ENCODE measurements at regions not wholly inside any gene's neighbourhood (a gene's known extent, or its start where the extent isn't known, plus 50 kb on each side); places are given as distances from the start of the nearest gene placed in this dataset.

GRCh38 chr11:111194860-111195568 lies 50.5 kb upstream of the POU2AF2 start:
- DNase-seq (ENCODE audit: low read depth in 3 of 3) = no peak

DNA sequence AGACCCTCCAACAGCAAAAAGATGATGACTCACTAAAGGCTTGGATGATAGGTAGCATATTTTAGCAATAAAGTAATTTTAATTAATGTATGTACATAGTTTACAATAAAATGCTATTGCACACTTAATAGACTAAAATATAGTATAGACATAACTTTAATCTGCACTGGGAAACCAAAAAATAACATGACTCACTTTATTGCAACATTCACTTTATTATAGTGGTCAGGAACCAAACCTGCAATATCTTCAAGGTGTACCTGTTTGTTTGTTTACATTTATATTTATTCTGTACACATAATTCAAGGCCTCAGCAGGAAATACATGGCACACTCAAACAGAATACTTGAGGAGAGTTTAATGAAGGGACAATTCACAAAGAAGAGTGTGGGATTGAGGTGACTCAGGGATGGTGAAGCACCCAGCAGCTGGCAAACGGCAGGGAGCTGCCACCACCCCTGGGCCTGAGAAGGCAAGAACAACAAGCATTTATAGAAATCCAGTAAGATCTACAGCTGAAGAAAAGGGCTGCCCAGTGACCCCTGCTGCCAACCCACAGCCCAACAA lies 51.5 kb upstream of the POU2AF2 start:
- DNase-seq (ENCODE audit: low read depth in 3 of 3) = no peak

DNA sequence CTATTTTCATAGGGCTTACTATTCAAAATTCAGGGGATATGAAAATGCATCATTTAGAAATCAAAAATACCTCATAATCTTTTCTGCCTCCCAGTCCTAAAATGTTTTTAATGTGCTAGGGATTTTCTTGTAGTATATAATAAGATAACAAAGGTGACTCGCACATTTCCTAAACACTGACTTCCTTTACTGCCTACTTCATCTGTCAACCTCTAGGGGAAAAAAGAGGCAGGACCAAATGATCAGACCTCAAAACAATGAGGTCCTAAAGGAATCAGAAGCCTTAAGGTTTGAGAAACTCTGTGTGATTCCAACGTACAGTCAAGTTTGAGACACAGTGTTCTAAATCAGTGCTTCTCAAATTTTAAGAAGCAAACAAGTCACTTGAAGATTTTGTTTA lies 56.1 kb upstream of the POU2AF2 start:
- no peak for DNase-seq (ENCODE audit: low read depth in 3 of 3)

DNA sequence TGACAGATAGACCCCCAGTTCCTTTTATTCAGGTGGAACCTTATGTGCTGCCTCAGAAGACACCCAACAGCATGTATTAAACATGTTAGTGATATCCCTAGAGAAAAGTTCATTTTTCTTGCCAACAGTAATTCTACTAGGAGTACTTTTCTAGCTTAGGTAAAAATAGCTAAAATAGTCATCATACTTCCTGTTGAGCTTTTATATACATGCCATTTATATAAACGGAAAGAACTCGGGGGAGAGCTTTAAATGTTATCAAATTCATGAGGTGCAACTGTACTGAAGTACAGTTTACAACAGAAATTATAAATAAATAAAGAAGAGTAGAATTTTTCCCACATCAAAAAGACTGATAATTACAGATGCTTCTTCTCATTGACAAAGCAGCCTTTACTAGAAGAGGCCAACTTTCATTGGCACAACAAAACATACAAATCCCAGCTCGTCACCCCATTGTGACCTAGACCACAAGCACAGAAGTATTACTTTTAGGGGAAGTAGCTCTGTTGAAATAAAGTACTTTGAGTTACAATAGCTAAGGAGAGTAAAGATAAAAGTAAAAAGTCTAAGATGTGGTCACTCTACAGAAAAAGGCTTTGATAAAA lies 59.1 kb upstream of the POU2AF2 start:
- no peak for DNase-seq (ENCODE audit: low read depth in 3 of 3)

DNA sequence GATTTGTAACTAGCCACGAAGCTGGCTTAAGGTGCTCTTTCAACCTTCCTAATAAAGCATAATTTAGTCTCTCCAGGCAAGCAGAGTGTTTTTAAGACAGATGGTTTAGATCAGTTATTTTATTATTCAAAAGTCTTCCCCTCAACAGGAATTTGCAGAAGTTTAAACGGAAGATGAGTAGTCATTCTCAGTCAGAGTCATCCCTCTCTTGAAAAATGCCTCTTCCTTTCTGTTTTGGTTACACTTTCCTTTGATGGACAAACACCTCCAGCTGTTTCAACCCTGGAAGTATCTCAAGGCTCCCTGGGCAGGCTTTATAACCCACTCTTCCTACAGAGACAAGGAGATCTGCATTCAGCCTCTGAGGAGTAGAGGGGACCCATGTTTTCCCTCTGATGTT lies 60.3 kb upstream of the POU2AF2 start:
- no peak for DNase-seq (ENCODE audit: low read depth in 3 of 3)

DNA sequence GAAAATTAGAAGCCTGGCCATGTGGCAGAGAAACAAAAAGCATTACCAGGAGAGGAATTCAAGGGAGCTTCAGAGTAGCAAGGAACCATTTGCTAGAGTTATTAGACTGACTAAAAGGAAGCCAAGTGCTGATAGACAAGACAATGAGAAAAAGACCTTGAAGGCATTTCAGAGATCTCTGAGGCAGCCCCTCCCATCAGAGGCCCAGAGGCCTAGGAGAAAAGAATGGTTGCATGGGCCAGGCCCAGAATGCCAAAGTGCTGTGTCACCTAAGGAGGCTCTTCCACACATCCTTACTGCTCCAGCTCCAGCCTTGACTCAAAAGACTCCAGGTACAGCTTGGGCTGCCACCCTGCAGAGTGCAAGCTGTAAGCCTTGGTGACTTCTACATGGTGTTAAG lies 61.8 kb upstream of the POU2AF2 start:
- no peak for DNase-seq (ENCODE audit: low read depth in 3 of 3)

DNA sequence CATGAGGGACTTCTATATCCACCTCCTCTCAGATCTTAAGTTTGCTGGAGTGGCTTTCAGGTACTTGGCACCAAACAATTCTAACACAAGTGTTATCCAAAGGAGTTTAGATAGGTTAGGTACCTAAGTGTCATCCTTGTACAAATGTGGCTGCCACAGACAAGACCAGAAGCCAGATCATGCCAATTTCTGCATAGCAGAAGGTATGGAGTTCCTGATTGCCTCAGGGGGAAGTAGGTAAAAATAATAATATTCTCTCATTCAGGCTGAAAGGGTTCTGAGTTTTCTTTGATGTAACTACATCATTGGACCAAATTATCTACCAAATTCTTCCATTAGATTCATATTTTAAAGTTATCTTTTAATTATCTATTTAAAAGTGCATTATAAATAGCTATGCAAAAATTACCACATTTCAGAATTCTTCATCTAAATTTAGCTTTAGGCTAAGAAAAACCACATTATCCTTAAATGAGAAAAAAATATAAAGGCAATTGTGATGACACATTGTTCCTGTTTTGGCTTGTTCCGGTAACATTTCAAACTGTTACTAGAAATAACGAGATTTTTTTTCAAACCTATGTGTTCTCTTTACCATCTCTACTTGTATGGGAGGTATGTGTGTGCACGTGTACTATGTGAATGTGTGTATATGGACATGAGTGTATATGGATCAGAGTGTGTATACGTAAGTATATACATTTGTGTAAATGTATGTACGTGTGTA lies 66.2 kb upstream of the POU2AF2 start:
- no peak for DNase-seq (ENCODE audit: low read depth in 3 of 3)

DNA sequence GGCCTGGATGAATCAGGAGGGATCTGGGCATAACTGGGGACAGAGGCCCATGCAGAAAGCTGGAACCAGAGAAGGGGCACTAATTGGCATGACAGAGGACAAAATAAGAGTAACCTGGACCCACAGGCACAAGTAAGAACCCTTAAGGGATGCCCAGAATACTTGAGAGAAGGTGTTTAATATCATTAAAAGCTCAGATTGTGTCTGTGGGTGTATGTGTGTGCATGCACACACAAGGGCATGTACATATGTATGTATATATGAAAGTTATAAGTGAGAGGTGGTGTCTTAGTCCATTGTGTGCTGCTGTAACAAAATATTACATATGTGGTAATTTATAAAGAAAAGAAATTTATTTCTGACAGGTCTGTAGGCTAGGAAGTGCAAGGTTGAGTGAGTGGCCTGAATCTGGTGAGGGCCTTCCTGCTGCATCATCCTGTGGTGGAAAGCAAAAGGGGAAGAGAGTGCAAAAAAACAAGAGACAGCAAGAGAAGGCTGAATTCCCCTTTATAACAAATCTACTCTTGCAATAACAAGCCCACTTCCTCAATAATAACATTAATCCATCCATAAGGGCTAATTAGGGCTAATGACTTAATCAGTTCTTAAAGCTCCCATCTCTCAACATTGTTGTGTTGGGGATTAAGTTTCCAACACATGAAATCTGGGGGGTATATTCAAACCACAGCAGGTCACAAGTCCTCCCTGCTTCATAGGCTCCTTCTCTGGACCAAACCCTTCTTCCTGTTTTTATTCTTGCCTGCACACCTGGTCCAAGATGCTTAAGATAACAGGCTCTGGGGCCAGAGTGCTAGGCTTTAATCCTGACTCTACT lies 68.3 kb upstream of the POU2AF2 start:
- no peak for DNase-seq (ENCODE audit: low read depth in 3 of 3)

DNA sequence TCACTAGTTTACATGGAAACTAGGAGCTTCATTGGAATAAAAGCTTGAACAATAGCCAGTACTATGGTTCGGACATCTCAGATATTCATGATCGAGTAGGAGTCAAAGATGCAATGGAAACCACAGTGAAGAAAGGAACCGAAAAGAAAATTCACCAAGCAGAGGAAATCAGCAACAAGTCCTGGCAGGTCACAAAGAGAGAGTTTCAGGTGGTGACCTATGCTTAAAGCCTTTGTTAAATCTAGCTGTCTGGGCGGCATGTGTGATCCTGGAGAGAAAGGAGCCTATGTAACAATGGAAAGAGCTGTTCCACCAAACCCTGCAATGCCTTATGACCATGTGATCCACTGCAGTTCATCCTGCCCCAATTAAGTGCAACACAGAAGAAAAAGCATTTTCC lies 68.9 kb upstream of the POU2AF2 start:
- no peak for DNase-seq (ENCODE audit: low read depth in 3 of 3)

DNA sequence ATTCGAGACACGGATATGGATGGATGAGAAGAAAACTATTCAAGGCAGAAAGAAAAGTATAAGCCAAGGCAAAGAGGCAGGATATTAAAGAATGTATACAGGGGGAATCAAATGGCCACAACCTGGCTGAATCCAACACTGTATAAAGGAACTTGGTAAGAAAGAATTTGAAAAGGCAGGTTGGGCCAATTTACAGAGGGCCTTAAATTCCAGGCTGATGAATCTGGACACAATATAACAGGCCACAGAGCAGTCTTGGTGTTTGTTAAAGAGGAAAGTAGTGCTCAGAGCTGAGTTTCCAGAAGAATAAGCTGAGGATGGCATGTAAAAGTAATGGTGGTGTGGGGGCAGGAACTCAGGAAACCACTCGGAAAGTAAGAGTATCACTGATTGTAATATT lies 72.3 kb upstream of the POU2AF2 start:
- no peak for DNase-seq (ENCODE audit: low read depth in 3 of 3)

GRCh38 chr11:111172321-111172862 lies 73.1 kb upstream of the POU2AF2 start:
- no peak for DNase-seq (ENCODE audit: low read depth in 3 of 3)

DNA sequence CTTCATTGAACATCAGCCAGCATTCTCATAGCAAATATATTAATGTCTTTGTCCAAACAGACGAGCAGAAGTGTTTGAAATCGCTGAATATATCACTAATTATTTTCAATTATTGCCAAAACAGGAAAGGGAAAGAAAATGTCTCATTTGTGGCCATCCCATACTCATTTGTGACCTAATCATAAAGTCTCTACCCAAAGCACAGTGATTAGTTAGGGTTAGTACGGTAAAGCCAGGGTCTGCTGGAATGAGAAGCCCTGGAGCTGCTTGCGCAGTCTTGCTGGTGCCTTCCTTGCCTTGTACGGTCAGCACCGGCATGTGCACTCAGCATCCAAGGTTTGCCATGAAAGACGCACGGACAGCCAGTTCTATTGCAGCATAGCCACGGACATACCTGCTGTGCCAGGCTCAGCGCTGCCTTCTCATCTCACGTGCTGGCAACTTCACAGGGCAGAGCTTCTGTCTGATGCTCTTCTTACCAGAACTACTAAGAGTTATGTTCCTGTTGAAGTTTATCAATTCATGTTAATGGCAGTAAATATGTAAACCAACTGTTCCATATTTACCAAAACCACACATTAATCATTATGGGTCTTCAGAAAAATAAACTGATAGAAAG lies 74.7 kb upstream of the POU2AF2 start:
- no peak for DNase-seq (ENCODE audit: low read depth in 3 of 3)

DNA sequence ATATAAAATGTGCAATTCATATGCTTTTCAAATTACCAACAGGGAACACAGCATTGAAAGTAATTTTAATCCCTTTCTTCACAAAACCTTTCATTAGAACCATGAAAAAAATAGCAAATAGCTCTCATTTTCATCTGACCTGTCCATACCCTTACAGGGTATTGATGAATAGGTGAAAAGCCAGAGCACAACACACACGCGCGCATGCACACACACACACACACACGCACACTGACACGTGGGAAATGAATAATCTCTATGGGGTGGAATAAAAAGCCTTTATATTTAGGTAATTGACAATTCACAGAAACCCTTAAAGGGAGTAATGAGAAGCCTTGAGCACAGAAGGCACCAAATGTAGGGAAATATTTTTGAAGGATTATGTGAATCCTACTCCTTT lies 76.2 kb upstream of the POU2AF2 start:
- no peak for DNase-seq (ENCODE audit: low read depth in 3 of 3)

- DNase-seq (ENCODE audit: low read depth in 3 of 3) = no peak
These were observed 76.7 kb upstream of the POU2AF2 start for GRCh38 chr11:111168871-111169270.

- no peak for DNase-seq (ENCODE audit: low read depth in 3 of 3)
These were observed 77.9 kb upstream of the POU2AF2 start for GRCh38 chr11:111167666-111168065.

DNA sequence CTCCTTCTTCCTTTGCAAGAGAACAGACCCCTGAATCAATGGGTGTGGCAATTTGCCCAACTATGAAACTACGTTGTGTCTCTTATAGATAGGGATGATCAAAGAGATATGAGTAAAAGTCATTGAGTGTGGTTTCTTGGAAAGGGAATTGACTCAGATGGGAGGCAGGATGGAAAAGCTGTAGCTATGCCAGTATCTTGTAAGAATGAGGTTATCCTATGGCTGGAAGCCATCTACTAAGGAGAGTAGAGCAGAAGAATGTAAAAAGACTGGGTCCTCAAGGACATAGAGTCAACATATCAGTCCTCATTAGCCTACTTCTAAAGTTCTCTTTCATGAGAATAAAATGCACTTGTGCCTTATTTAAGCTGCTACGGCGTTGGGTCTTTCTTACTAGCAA lies 78.9 kb upstream of the POU2AF2 start:
- DNase-seq (ENCODE audit: low read depth in 3 of 3) = no peak

DNA sequence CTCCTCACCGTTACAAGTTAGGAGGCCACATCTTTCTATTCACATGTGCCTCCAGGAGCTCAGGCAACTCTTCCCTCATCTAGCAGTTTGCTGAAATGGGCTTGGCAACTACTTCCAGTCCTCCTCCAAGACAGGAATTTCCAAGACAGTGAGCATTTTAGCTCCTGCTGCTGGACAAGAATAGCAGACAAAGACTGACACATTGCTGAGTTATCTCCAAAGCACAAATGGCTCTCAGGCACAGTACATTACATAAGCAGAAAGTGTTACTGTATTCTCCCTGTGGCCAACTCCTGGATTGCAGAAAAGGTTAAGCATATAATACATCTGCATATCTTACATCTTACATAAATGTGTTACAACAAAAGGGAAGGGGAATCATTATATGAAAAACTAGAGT lies 83.2 kb upstream of the POU2AF2 start:
- DNase-seq (ENCODE audit: low read depth in 3 of 3) = no peak

- no peak for DNase-seq (ENCODE audit: low read depth in 3 of 3)
These were observed 88.0 kb upstream of the POU2AF2 start for GRCh38 chr11:111157571-111157970.

DNA sequence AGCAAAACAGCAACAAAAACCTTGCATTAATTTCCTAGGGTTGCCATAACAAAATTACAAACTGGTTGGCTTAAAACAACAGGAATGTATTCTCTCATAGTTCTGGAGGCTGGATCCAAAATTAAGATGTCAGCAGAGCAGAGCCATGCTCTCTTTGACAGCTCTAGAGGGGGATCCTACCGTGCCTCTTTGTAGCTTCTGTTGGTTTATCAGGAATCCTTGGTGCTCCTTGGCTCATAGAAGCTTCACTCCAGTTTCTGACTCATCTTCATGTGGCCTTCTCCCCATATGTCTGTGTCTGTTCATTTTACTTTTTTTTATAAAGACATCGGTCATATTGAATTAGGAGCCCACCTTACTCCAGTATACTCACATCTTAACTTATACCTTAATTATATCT lies 90.5 kb upstream of the POU2AF2 start:
- DNase-seq (ENCODE audit: low read depth in 3 of 3) = no peak

DNA sequence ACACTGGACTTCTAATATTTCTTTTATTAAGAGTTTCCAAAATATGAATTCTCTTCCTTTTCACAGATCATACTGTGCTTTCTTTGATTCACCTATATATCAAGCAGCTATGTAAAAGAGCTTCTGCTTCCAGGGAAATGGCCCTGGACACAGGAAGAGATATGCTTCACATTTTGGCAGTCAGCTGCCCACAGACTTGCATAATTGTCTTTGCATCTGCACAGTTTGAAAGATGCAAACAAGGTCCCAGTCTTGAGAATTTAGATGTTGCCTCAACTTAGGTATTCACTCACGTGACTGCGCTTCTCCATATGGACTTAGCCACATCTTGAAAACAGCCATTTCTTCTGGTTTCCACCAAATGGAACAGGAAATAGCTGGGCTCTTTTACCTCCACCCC lies 92.3 kb upstream of the POU2AF2 start:
- no peak for DNase-seq (ENCODE audit: low read depth in 3 of 3)

DNA sequence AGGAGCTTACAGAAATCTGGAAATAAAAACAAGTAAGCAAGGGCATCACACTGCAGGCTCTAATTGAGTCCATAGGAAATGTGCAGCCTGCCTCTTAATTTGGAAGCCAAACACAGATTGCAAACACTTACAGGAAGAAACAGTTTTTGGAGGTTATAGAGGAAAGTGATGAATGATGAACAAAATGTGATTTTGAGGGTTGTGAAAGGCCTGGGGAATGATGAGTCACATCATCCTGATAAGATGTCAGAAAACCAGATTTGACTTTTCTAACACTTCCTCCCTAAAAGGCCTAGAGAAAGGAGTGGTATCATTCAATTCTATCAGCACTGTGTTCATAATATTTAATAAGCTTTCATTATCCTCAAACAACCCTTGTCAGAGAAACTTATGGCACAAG lies 96.6 kb upstream of the POU2AF2 start:
- no peak for DNase-seq (ENCODE audit: low read depth in 3 of 3)
